PC-3 (cell line): ENCODE measurements at regions not wholly inside any gene's neighbourhood (a gene's known extent, or its start where the extent isn't known, plus 50 kb on each side); places are given as distances from the start of the nearest gene placed in this dataset.

ENCODE experiments used
- ATAC-seq: fragments of 200-7000 bp; cut with Tn5 transposase; 2 replicates; pipeline ENCODE4 v1.9.1; 2020; ENCODE audit warnings: mild to moderate bottlenecking, moderate library complexity
- BruUV-seq: library from RNA; stranded (reverse); fragments of 400-500 nt; replicated peaks from 2 replicates; lab custom pipeline; 2021; lab: Mats Ljungman, UMichigan
- CTCF ChIA-PET: fragments of 300-600 bp; sonication (Branson Sonifier 250); formaldehyde crosslinking; loops from one replicate; lab custom pipeline; 2022; ENCODE audit warnings: antibody characterized with exemption; lab: Charles Lee
- POLR2A ChIA-PET: fragments of 300-600 bp; sonication (Branson Sonifier 250); formaldehyde crosslinking; loops from one replicate; lab custom pipeline; 2022; ENCODE audit warnings: antibody characterized with exemption; ENCODE audit not compliant: unreplicated experiment; lab: Charles Lee
- DNase-seq: peaks from one replicate; pipeline ENCODE4 v3.0.0-alpha.2; 2015
- H2AFZ ChIP-seq: fragments of 300-600 bp; sonication (generic); 2 replicates; pipeline ENCODE4 v1.6.0; 2016; ENCODE audit warnings: antibody characterized with exemption, low read length
- H3F3A ChIP-seq: fragments of 300-600 bp; sonication (generic); one replicate; pipeline ENCODE4 v1.6.0; 2017; ENCODE audit warnings: antibody characterized with exemption, low read length, control low read depth, mild to moderate bottlenecking; ENCODE audit not compliant: unreplicated experiment
- H3K27ac ChIP-seq: fragments of 300-600 bp; sonication (generic); 2 replicates; pipeline ENCODE4 v1.5.1; 2016; ENCODE audit warnings: mild to moderate bottlenecking, low read length
- H3K27me3 ChIP-seq: fragments of 300-600 bp; sonication (generic); 2 replicates; pipeline ENCODE4 v1.6.1; 2016; ENCODE audit warnings: low read length, mixed read lengths
- H3K36me3 ChIP-seq: fragments of 300-600 bp; sonication (generic); 2 replicates; pipeline ENCODE4 v1.6.1; 2016; ENCODE audit warnings: low read depth, mixed run types, low read length, mixed read lengths
- H3K4me1 ChIP-seq: fragments of 300-600 bp; sonication (generic); 2 replicates; pipeline ENCODE4 v1.5.1; 2016; ENCODE audit warnings: low read length; ENCODE audit not compliant: insufficient read depth
- H3K4me2 ChIP-seq: fragments of 300-600 bp; sonication (generic); 2 replicates; pipeline ENCODE4 v1.6.0; 2016; ENCODE audit warnings: low read length
- H3K4me3 ChIP-seq: fragments of 300-600 bp; sonication (generic); 2 replicates; pipeline ENCODE4 v1.5.1; 2016; ENCODE audit warnings: mild to moderate bottlenecking, low read length, mixed read lengths
- H3K79me2 ChIP-seq: fragments of 300-600 bp; sonication (generic); 2 replicates; pipeline ENCODE4 v1.6.1; 2017; ENCODE audit warnings: low read length, mixed read lengths
- H3K9ac ChIP-seq: fragments of 300-600 bp; sonication (generic); 2 replicates; pipeline ENCODE4 v1.6.0; 2016; ENCODE audit warnings: mild to moderate bottlenecking, low read length
- H3K9me2 ChIP-seq: fragments of 300-600 bp; sonication (generic); replicated peaks from 2 replicates; pipeline ENCODE4 v1.6.1; 2016; ENCODE audit warnings: mixed run types, low read length, mixed read lengths
- H3K9me3 ChIP-seq: fragments of 300-600 bp; sonication (generic); 2 replicates; pipeline ENCODE4 v1.6.1; 2016; ENCODE audit warnings: low read length, mixed read lengths
- H4K20me1 ChIP-seq: fragments of 300-600 bp; sonication (generic); 2 replicates; pipeline ENCODE4 v1.6.1; 2016; ENCODE audit warnings: low read length, mixed read lengths
- EZH2 ChIP-seq: fragments of 300-600 bp; sonication (generic); IDR thresholded peaks from one replicate; pipeline ENCODE4 v1.6.1; 2017; ENCODE audit warnings: antibody characterized with exemption, mild to moderate bottlenecking, low read length; ENCODE audit not compliant: unreplicated experiment
- EZH2phosphoT487 ChIP-seq: fragments of 300-600 bp; sonication (generic); IDR thresholded peaks from 2 replicates; pipeline ENCODE4 v1.6.1; 2018; ENCODE audit warnings: mild to moderate bottlenecking, antibody characterized with exemption, low read length, borderline replicate concordance
- intact Hi-C: fragments of 100-400 bp; cut with micrococcal nuclease; formaldehyde crosslinking; loops from 2 replicates; pipeline ENCODE4 v1.9.0; 2023
- TF ChIP-seq, protein P1 (sequence below): fragments of 300-600 bp; sonication (generic); conservative IDR thresholded peaks from 2 replicates; pipeline ENCODE4 v1.5.1; 2017; ENCODE audit warnings: antibody characterized with exemption, low read depth, mild to moderate bottlenecking, low read length

DNA sequence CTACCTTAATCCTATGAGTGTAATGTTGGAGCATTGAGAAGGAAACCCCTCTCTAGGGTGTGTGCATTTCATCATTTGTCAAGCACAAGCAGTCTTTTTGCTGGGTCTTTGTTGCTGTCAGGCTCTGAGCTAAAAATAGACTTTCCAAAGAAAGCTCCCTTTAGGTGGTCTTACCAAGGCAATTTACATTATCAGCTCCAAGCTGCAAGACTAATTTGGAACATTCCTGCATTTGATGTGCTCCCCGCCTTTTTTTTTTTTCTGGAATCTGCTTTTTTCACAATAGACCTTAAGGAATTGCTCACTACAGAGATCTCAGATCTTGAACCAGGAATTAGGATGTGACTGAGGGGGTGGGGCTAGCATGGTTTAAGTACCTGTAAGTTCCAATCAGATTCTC is 60.6 kb upstream of the STAC start:
- H3K9me2 ChIP-seq = no peaks in the 10 kb centered on the region
- H3K36me3 ChIP-seq = no peaks in the 10 kb centered on the region
- H3K9me3 ChIP-seq = no peaks in the 10 kb centered on the region
- H2AFZ ChIP-seq = no peak overlapping the region
- no peaks in the 10 kb centered on the region for H3K4me1 ChIP-seq
- no peaks in the 10 kb centered on the region for H3K79me2 ChIP-seq
- ChIA-PET POLR2A (no interaction called here), CTCF (no interaction called here)
- ATAC-seq (no peak), DNase-seq (no peak)
- H3K27ac ChIP-seq = no peak overlapping the region
- H3K4me3 ChIP-seq = no peak overlapping the region
- intact Hi-C loops = loop anchor here (1.0 kb wide), 1 partner anchor 10 kb away; no protein-coding TSS in a partner anchor
- no peaks in the 10 kb centered on the region for H3K27me3 ChIP-seq
- BruUV-seq = no TSS peak
- TF ChIP-seq EZH2 (no peak), EZH2phosphoT487 (no peak)
- TF ChIP-seq, protein P1, sequence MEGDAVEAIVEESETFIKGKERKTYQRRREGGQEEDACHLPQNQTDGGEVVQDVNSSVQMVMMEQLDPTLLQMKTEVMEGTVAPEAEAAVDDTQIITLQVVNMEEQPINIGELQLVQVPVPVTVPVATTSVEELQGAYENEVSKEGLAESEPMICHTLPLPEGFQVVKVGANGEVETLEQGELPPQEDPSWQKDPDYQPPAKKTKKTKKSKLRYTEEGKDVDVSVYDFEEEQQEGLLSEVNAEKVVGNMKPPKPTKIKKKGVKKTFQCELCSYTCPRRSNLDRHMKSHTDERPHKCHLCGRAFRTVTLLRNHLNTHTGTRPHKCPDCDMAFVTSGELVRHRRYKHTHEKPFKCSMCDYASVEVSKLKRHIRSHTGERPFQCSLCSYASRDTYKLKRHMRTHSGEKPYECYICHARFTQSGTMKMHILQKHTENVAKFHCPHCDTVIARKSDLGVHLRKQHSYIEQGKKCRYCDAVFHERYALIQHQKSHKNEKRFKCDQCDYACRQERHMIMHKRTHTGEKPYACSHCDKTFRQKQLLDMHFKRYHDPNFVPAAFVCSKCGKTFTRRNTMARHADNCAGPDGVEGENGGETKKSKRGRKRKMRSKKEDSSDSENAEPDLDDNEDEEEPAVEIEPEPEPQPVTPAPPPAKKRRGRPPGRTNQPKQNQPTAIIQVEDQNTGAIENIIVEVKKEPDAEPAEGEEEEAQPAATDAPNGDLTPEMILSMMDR = no peak
- no peak overlapping the region for H3K4me2 ChIP-seq
- no peak overlapping the region for H3K9ac ChIP-seq
- H4K20me1 ChIP-seq = no peaks in the 10 kb centered on the region
- H3F3A ChIP-seq = no peaks in the 10 kb centered on the region
